ENCODE measurements at regions not wholly inside any gene's neighbourhood (a gene's known extent, or its start where the extent isn't known, plus 50 kb on each side); places are given as distances from the start of the nearest gene placed in this dataset.
A peak's percentile ranks its signal among the peaks of the same experiment; 100 is the strongest.

DNA sequence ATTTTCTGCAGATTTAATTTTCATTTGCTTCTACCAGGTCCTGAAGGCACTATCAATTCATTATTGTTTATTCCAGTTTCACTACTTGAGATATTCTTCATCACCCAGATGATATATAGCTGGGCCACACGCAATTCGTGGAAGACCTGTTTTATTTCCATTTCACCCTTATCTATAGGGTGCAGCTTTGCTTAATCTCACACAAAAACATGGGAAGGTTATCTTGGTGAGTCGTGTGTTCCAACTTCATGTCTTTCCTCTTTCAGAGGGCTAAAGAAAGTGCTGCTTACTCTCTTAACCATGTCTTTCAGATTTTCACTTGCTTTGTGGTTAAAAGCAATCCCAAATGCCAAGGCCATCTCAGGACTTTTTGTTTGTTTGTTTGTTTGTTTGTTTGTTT lies 194.0 kb downstream of the SOD2 start:
- no TSS peak for BruUV-seq (replicated peaks)
- Histone ChIP-seq H3K4me2 (ENCODE audit: insufficient read depth, low read length) (peak overlapping the region; percentile 15; the same call in 1 of the 2 replicates), H3K27me3 (ENCODE audit: control insufficient read depth in 2 of 2, insufficient read depth in 2 of 2, low read length in 2 of 2) (peaks cover 2 to 9% of the 10 kb centered on the region in 2 experiments; a peak in 3 of 5 replicates), H3K27ac (ENCODE audit: extremely low read depth, low read depth, low read length) (no peak overlapping the region), H3K4me1 (replicated peaks in 1 of 2; ENCODE audit: control insufficient read depth in 2 of 2, insufficient read depth in 2 of 2, low read length in 2 of 2) (peaks cover 0 to 2% of the 10 kb centered on the region in 2 experiments; a peak in 2 of 5 replicates), H2AFZ (ENCODE audit: low read depth, low read length) (no peak overlapping the region), H3K79me2 (ENCODE audit: control insufficient read depth, insufficient read depth, low read length) (no peaks in the 10 kb centered on the region), H3K9me3 (replicated peaks; ENCODE audit: control insufficient read depth, insufficient read depth, low read depth, low read length) (0 out of 2 replicates have a peak, but pooled peaks cover 3% of the 10 kb centered on the region), H3K36me3 (ENCODE audit: control insufficient read depth, insufficient read depth, low read length) (no peaks in the 10 kb centered on the region), H3K9me1 (ENCODE audit: control insufficient read depth, insufficient read depth, low read length) (no peaks in the 10 kb centered on the region), H3K9ac (ENCODE audit: insufficient read depth in 1 of 2, low read depth in 2 of 2, low read length in 2 of 2) (no peak overlapping the region), H3K4me3 (no peak overlapping the region), H4K20me1 (replicated peaks; ENCODE audit: control insufficient read depth, insufficient read depth, low read length) (no peaks in the 10 kb centered on the region; the same call in 1 of the 2 replicates)
- DNase-seq (ENCODE audit: extremely low read depth in 1 of 4, low spot score in 3 of 4) (peak; percentile 25 to 56 (median 46)), ATAC-seq (peak; percentile 81), FAIRE-seq (peak; percentile 71)
- POLR2A ChIA-PET = interaction anchor here (0.8 to 1.3 kb wide), 2 partner anchors 10 to 19 kb away, joined by 4 to 5 read pairs; no protein-coding TSS in a partner anchor
- 0% methylated on average over 3 of the region's 3 CpGs for WGBS (ENCODE audit: insufficient coverage, low coverage, missing lambda C conversion rate)
- CTCF ChIA-PET (ENCODE audit: low intra/inter-chr PET ratio) = no interaction called here
- intact Hi-C loops (cut with micrococcal nuclease) = no loop called here
- in situ Hi-C loops (cut with MboI) = no loop called here
- TF ChIP-seq ARNT (IDR thresholded peaks at IDR 0.05) (0 out of 4 replicates have a peak, but pooled peaks of 1 of the 2 experiments have one; percentile 67), PHB2 (IDR thresholded peaks at IDR 0.05; ENCODE audit: low read depth) (peak; percentile 84; the same call in 1 of the 2 replicates), PYGO2 (tag; IDR thresholded peaks at IDR 0.05) (peak; percentile 52; the same call in 1 of the 2 replicates), ARID1B (IDR thresholded peaks at IDR 0.05) (peak; percentile 98), BHLHE40 (IDR thresholded peaks at IDR 0.05; ENCODE audit: low read length) (peak; percentile 57; the same call in 1 of the 2 replicates), TOE1 (IDR thresholded peaks at IDR 0.05; ENCODE audit: borderline replicate concordance) (no peak), TOE1 (CRISPR knock-in tag; IDR thresholded peaks at IDR 0.05; ENCODE audit: borderline replicate concordance, low read depth) (no peak), RBM22 (IDR thresholded peaks at IDR 0.05; ENCODE audit: low read depth, low read length, poor library complexity, severe bottlenecking) (no peak), CCNT2 (IDR thresholded peaks at IDR 0.05; ENCODE audit: borderline replicate concordance, extremely low read depth, insufficient read length, low read depth, low read length) (peak; percentile 63)
- TF ChIP-seq, protein P1, sequence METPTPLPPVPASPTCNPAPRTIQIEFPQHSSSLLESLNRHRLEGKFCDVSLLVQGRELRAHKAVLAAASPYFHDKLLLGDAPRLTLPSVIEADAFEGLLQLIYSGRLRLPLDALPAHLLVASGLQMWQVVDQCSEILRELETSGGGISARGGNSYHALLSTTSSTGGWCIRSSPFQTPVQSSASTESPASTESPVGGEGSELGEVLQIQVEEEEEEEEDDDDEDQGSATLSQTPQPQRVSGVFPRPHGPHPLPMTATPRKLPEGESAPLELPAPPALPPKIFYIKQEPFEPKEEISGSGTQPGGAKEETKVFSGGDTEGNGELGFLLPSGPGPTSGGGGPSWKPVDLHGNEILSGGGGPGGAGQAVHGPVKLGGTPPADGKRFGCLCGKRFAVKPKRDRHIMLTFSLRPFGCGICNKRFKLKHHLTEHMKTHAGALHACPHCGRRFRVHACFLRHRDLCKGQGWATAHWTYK (CRISPR knock-in tag; IDR thresholded peaks at IDR 0.05) = peak; percentile 65; the same call in 1 of the 2 replicates
- TF ChIP-seq, protein P2, sequence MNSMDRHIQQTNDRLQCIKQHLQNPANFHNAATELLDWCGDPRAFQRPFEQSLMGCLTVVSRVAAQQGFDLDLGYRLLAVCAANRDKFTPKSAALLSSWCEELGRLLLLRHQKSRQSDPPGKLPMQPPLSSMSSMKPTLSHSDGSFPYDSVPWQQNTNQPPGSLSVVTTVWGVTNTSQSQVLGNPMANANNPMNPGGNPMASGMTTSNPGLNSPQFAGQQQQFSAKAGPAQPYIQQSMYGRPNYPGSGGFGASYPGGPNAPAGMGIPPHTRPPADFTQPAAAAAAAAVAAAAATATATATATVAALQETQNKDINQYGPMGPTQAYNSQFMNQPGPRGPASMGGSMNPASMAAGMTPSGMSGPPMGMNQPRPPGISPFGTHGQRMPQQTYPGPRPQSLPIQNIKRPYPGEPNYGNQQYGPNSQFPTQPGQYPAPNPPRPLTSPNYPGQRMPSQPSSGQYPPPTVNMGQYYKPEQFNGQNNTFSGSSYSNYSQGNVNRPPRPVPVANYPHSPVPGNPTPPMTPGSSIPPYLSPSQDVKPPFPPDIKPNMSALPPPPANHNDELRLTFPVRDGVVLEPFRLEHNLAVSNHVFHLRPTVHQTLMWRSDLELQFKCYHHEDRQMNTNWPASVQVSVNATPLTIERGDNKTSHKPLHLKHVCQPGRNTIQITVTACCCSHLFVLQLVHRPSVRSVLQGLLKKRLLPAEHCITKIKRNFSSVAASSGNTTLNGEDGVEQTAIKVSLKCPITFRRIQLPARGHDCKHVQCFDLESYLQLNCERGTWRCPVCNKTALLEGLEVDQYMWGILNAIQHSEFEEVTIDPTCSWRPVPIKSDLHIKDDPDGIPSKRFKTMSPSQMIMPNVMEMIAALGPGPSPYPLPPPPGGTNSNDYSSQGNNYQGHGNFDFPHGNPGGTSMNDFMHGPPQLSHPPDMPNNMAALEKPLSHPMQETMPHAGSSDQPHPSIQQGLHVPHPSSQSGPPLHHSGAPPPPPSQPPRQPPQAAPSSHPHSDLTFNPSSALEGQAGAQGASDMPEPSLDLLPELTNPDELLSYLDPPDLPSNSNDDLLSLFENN (IDR thresholded peaks at IDR 0.05; ENCODE audit: low read depth in 2 of 2, low read length in 2 of 2) = peak in 1 of 2 experiments; percentile 78; a peak in 1 of 4 replicates
- TF ChIP-seq, protein P3, sequence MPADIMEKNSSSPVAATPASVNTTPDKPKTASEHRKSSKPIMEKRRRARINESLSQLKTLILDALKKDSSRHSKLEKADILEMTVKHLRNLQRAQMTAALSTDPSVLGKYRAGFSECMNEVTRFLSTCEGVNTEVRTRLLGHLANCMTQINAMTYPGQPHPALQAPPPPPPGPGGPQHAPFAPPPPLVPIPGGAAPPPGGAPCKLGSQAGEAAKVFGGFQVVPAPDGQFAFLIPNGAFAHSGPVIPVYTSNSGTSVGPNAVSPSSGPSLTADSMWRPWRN (IDR thresholded peaks at IDR 0.05; ENCODE audit: low read depth) = peak; percentile 100
- TF ChIP-seq, protein P4, sequence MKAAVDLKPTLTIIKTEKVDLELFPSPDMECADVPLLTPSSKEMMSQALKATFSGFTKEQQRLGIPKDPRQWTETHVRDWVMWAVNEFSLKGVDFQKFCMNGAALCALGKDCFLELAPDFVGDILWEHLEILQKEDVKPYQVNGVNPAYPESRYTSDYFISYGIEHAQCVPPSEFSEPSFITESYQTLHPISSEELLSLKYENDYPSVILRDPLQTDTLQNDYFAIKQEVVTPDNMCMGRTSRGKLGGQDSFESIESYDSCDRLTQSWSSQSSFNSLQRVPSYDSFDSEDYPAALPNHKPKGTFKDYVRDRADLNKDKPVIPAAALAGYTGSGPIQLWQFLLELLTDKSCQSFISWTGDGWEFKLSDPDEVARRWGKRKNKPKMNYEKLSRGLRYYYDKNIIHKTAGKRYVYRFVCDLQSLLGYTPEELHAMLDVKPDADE (conservative IDR thresholded peaks at IDR 0.05; ENCODE audit: control insufficient read depth, low read depth, low read length) = no peak
- TF ChIP-seq, protein P5, sequence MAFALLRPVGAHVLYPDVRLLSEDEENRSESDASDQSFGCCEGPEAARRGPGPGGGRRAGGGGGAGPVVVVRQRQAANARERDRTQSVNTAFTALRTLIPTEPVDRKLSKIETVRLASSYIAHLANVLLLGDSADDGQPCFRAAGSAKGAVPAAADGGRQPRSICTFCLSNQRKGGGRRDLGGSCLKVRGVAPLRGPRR (CRISPR knock-in tag; IDR thresholded peaks at IDR 0.05) = no peak

Measured in K562 (cell line).